Activated CD4-positive, alpha-beta T cell treated with anti-CD3 and anti-CD28 coated beads, Interleukin-2, amount 10 ng/mL, durations not matched to agents 7 days and 5 days (primary cell): ENCODE measurements at regions not wholly inside any gene's neighbourhood (a gene's known extent, or its start where the extent isn't known, plus 50 kb on each side); places are given as distances from the start of the nearest gene placed in this dataset.

ENCODE experiments used
- CTCF ChIA-PET: fragments of 350-600 bp; sonication (Branson Sonifier 250); formaldehyde crosslinking; loops from one replicate; lab custom pipeline; 2021; ENCODE audit warnings: antibody characterized with exemption; lab: Charles Lee
- POLR2A ChIA-PET: fragments of 350-600 bp; sonication (Branson Sonifier 250); formaldehyde crosslinking; loops from one replicate; lab custom pipeline; 2021; ENCODE audit warnings: antibody characterized with exemption; lab: Charles Lee
- DNase-seq: peaks from one replicate; pipeline ENCODE4 v3.0.0-alpha.2; 2020
- H3K27ac Mint-ChIP-seq: one replicate; pipeline ENCODE4 v1.8.0; 2021; ENCODE audit warnings: mild to moderate bottlenecking, moderate library complexity, mixed read lengths
- H3K27me3 Mint-ChIP-seq: one replicate; pipeline ENCODE4 v1.8.0; 2021; ENCODE audit warnings: mixed read lengths
- H3K36me3 Mint-ChIP-seq: one replicate; pipeline ENCODE4 v1.8.0; 2021; ENCODE audit warnings: low read depth, mixed read lengths
- H3K4me1 Mint-ChIP-seq: one replicate; pipeline ENCODE4 v1.8.0; 2021; ENCODE audit warnings: mixed read lengths
- H3K4me3 Mint-ChIP-seq: one replicate; pipeline ENCODE4 v1.8.0; 2021; ENCODE audit warnings: mild to moderate bottlenecking, moderate library complexity, mixed read lengths
- H3K9me3 Mint-ChIP-seq: one replicate; pipeline ENCODE4 v1.8.0; 2021; ENCODE audit warnings: mixed read lengths

- Mint-ChIP-seq H3K9me3 (no peaks in the 10 kb centered on the region), H3K4me3 (no peak overlapping the region), H3K36me3 (no peaks in the 10 kb centered on the region), H3K4me1 (peaks cover 47% of the 10 kb centered on the region), H3K27ac (no peak overlapping the region), H3K27me3 (no peaks in the 10 kb centered on the region)
- ChIA-PET POLR2A (no interaction called here), CTCF (interaction anchor here (0.7 to 2.5 kb wide), 4 partner anchors 8 to 171 kb away, joined by 3 to 14 read pairs (median 4); no protein-coding TSS in a partner anchor)
- no peak for DNase-seq
Measured at GRCh38 chr16:85992359-85992758, 93.4 kb downstream of the IRF8 start.

DNA sequence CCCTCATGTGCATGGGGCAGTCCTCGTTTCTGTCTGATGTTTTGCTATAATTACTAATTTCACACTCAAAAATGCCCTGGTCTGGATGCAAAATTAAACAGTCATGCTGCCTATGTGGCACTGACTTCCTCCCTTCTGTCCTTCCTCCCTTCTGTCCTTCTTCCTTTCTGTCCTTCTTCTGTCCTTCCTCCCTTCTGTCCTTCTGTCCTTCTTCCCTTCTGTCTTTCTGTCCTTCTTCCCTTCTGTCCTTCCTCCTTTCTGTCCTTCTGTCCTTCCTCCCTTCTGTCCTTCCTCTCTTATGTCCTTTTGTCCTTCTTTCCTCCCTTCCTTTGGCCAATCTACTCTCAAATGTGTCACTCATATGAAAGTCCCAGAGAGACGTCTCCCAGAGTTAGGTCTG is 93.8 kb downstream of the IRF8 start:
- Mint-ChIP-seq H3K27ac (no peak overlapping the region), H3K9me3 (no peaks in the 10 kb centered on the region), H3K4me1 (peaks cover 42% of the 10 kb centered on the region), H3K36me3 (no peaks in the 10 kb centered on the region), H3K27me3 (no peaks in the 10 kb centered on the region), H3K4me3 (no peak overlapping the region)
- ChIA-PET POLR2A (no interaction called here), CTCF (interaction anchor here (1.0 to 2.5 kb wide), 3 partner anchors 32 to 174 kb away, joined by 3 to 14 read pairs (median 3); no protein-coding TSS in a partner anchor)
- DNase-seq: no peak

GRCh38 chr16:85994492-85995490 is 95.8 kb downstream of the IRF8 start:
- H3K36me3 Mint-ChIP-seq: no peaks in the 10 kb centered on the region
- H3K4me3 Mint-ChIP-seq: no peak overlapping the region
- no peak for DNase-seq
- H3K27ac Mint-ChIP-seq: no peak overlapping the region
- POLR2A ChIA-PET: no interaction called here
- H3K4me1 Mint-ChIP-seq: peaks cover 35% of the 10 kb centered on the region
- CTCF ChIA-PET: interaction anchor here (1.9 kb wide), 1 partner anchor 8 kb away, joined by 7 read pairs; no protein-coding TSS in a partner anchor
- no peaks in the 10 kb centered on the region for H3K9me3 Mint-ChIP-seq
- no peaks in the 10 kb centered on the region for H3K27me3 Mint-ChIP-seq

DNA sequence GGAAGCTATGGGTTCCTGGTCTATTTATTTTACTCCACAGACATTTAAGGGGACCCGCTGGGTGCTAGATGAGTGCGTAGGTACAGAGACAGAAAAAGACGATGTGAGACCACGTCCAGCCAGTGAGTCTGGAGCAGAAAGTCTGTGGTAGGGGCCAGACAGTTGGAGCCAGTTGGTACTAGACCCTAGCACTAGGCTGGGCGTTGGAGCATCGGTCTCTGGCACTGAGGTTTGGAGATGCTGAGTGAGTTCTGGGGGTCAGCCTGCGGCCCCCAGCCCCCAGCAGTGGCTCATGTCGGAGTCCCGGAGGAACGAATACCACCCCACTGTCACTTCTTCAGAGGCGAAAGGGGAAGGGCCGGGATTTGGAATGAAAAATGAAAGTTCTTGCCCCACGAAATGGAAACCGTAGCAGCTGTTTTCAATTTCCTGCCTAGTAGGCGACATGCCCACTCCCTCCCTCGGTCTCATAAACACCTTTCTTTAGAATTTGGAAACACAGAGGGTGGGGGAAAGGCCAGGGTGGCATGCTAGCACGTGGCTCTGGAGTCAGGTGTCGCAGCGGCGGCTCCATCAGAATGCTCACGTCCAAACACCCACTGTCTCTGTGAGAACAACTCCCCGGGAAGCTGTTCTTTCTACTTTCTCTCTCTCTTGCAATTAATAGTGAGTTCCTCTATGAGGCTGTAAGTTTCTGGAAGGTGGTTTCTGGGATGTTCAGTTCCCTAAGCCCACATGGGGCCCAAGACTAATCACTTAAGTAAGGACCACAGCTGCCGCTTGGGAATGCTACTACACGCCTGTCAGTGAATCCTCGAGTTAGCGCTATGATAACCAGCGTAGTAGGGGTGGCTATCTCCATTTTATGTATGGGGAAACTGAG is 96.8 kb downstream of the IRF8 start:
- CTCF ChIA-PET: interaction anchor here (0.7 to 1.9 kb wide), 3 partner anchors 9 to 174 kb away, joined by 3 to 7 read pairs (median 3); no protein-coding TSS in a partner anchor
- H3K27ac Mint-ChIP-seq: peak overlapping the region; percentile 67
- POLR2A ChIA-PET: no interaction called here

GRCh38 chr16:85996843-85997242 is 97.9 kb downstream of the IRF8 start:
- no peaks in the 10 kb centered on the region for H3K36me3 Mint-ChIP-seq
- peaks cover 27% of the 10 kb centered on the region for H3K4me1 Mint-ChIP-seq
- POLR2A ChIA-PET: no interaction called here
- H3K27me3 Mint-ChIP-seq: no peaks in the 10 kb centered on the region
- CTCF ChIA-PET: interaction anchor here (0.7 to 1.4 kb wide), 2 partner anchors 99 to 175 kb away, joined by 3 read pairs; no protein-coding TSS in a partner anchor
- H3K27ac Mint-ChIP-seq: no peak overlapping the region
- DNase-seq: no peak
- H3K9me3 Mint-ChIP-seq: no peaks in the 10 kb centered on the region
- no peak overlapping the region for H3K4me3 Mint-ChIP-seq

More for the DNA sequence above, 96.8 kb downstream of the IRF8 start:
- H3K36me3 Mint-ChIP-seq: no peaks in the 10 kb centered on the region
- H3K9me3 Mint-ChIP-seq: no peaks in the 10 kb centered on the region
- no peaks in the 10 kb centered on the region for H3K27me3 Mint-ChIP-seq
- peak overlapping the region; percentile 36 for H3K4me3 Mint-ChIP-seq
- peaks cover 27% of the 10 kb centered on the region for H3K4me1 Mint-ChIP-seq
- DNase-seq: no peak

GRCh38 chr16:85998171-85998867 is 99.4 kb downstream of the IRF8 start:
- H3K27ac Mint-ChIP-seq: peak overlapping the region; percentile 32
- POLR2A ChIA-PET: interaction anchor here (0.6 kb wide), 1 partner anchor 9 kb away, joined by 4 read pairs; no protein-coding TSS in a partner anchor
- DNase-seq: no peak
- H3K4me1 Mint-ChIP-seq: peaks cover 27% of the 10 kb centered on the region
- CTCF ChIA-PET: interaction anchor here (0.8 to 2.1 kb wide), 5 partner anchors 9 to 177 kb away, joined by 3 to 6 read pairs (median 4); no protein-coding TSS in a partner anchor
- H3K27me3 Mint-ChIP-seq: no peaks in the 10 kb centered on the region
- no peak overlapping the region for H3K4me3 Mint-ChIP-seq
- no peaks in the 10 kb centered on the region for H3K36me3 Mint-ChIP-seq
- H3K9me3 Mint-ChIP-seq: no peaks in the 10 kb centered on the region

GRCh38 chr16:85998868-85999729 is 100.1 kb downstream of the IRF8 start:
- Mint-ChIP-seq H3K4me1 (peaks cover 27% of the 10 kb centered on the region), H3K27ac (peak overlapping the region; percentile 46), H3K4me3 (no peak overlapping the region), H3K27me3 (no peaks in the 10 kb centered on the region), H3K36me3 (no peaks in the 10 kb centered on the region), H3K9me3 (no peaks in the 10 kb centered on the region)
- no peak for DNase-seq
- ChIA-PET POLR2A (interaction anchor here (0.6 kb wide), 1 partner anchor 9 kb away, joined by 4 read pairs; no protein-coding TSS in a partner anchor), CTCF (interaction anchor here (1.0 to 2.1 kb wide), 3 partner anchors 10 to 178 kb away, joined by 4 to 6 read pairs (median 5); no protein-coding TSS in a partner anchor)

- DNase-seq: no peak
- H3K4me1 Mint-ChIP-seq: peaks cover 27% of the 10 kb centered on the region
- no peaks in the 10 kb centered on the region for H3K9me3 Mint-ChIP-seq
- no peak overlapping the region for H3K4me3 Mint-ChIP-seq
- no peaks in the 10 kb centered on the region for H3K36me3 Mint-ChIP-seq
- no peaks in the 10 kb centered on the region for H3K27me3 Mint-ChIP-seq
- no peak overlapping the region for H3K27ac Mint-ChIP-seq
- CTCF ChIA-PET: interaction anchor here (1.7 to 2.1 kb wide), 2 partner anchors 12 to 179 kb away, joined by 5 to 6 read pairs; no protein-coding TSS in a partner anchor
- POLR2A ChIA-PET: no interaction called here
Measured at GRCh38 chr16:85999778-86000177, 100.8 kb downstream of the IRF8 start.

DNA sequence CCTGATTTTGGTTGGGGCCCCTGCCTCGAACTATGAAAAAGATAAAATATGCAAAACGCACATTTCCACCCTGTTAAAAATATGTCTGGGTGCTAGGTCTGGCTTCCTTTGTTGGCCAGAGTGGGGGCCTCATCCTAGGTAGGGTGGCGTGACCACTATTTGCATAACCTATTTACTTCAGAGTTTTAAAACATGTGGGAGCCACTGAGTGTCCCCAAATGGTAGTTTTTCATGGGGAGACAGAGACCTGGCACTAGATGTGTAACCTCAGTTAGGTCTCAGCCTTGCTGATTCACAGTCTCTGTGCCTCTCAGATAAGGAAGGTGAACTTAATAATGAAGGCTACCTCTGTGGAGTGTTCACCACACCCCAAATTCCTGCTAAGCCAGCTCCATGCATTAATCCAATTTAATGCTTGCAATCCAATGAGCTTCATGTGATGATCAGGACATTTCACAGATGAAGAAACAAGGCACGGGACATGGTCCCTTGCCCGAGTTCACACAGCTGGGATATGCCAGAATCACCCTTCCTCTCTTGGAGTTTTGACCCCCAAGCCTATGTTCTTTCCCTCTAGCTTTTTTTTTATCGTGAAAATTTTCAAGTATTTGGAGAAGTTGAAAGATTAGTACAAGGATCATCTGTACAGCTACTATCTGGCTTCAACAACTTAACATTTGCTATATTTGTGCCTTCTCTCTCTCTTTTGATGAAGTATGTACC is 103.4 kb downstream of the IRF8 start:
- DNase-seq: no peak

DNA sequence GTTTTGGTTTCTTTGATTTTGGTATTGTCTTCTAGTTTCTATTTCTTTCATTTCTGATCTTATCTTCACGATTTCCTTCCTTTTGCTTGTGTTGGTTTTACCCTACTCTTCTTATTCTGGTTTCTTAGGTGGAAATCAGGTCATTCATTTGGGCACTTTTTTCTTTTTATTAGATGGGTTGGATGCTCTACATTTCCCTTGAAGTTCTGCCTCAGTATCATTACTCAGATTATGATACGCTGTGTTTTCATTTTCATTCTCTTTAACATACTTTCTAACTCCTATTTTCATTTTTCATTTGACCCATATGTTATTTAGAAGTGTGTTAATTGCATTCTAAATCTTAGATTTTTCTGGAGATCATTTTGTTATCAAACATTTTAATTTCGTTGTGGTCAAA is 108.6 kb downstream of the IRF8 start:
- no peak overlapping the region for H3K4me3 Mint-ChIP-seq
- H3K27me3 Mint-ChIP-seq: peaks cover 7% of the 10 kb centered on the region
- no peak overlapping the region for H3K27ac Mint-ChIP-seq
- ChIA-PET CTCF (no interaction called here), POLR2A (no interaction called here)
- no peak for DNase-seq
- H3K4me1 Mint-ChIP-seq: peaks cover 17% of the 10 kb centered on the region
- no peaks in the 10 kb centered on the region for H3K9me3 Mint-ChIP-seq
- H3K36me3 Mint-ChIP-seq: no peaks in the 10 kb centered on the region

More for the DNA sequence above, 103.4 kb downstream of the IRF8 start:
- Mint-ChIP-seq H3K27me3 (peaks cover 5% of the 10 kb centered on the region), H3K9me3 (no peaks in the 10 kb centered on the region), H3K4me3 (no peak overlapping the region), H3K27ac (no peak overlapping the region), H3K4me1 (peaks cover 13% of the 10 kb centered on the region), H3K36me3 (no peaks in the 10 kb centered on the region)
- ChIA-PET CTCF (interaction anchor here (0.9 kb wide), 2 partner anchors 10 to 19 kb away, joined by 3 to 4 read pairs; no protein-coding TSS in a partner anchor), POLR2A (no interaction called here)
